Upper lobe of right lung (tissue), 1 donor: ENCODE measurements at regions not wholly inside any gene's neighbourhood (a gene's known extent, or its start where the extent isn't known, plus 50 kb on each side); places are given as distances from the start of the nearest gene placed in this dataset.
A peak's percentile ranks its signal among the peaks of the same experiment; 100 is the strongest.

ENCODE experiments used
- ATAC-seq: fragments of 200-7000 bp; cut with Tn5 transposase; one replicate; pipeline ENCODE4 v1.9.1; 2020; ENCODE audit warnings: mild to moderate bottlenecking, moderate library complexity
- DNase-seq: peaks from one replicate; pipeline ENCODE4 v3.0.0-alpha.2; 2020
- H3K27ac ChIP-seq: fragments of 200-600 bp; one replicate; pipeline ENCODE4 v1.8.0; 2022
- H3K27me3 ChIP-seq: fragments of 200-600 bp; one replicate; pipeline ENCODE4 v1.8.0; 2022; ENCODE audit warnings: mild to moderate bottlenecking
- H3K36me3 ChIP-seq: fragments of 200-600 bp; one replicate; pipeline ENCODE4 v1.8.0; 2022
- H3K4me1 ChIP-seq: fragments of 200-600 bp; one replicate; pipeline ENCODE4 v1.8.0; 2022
- H3K4me3 ChIP-seq: fragments of 200-600 bp; one replicate; pipeline ENCODE4 v1.8.0; 2022; ENCODE audit warnings: mild to moderate bottlenecking
- H3K9me3 ChIP-seq: fragments of 200-600 bp; one replicate; pipeline ENCODE4 v1.8.0; 2022
- CTCF ChIP-seq: fragments of 200-600 bp; IDR thresholded peaks from one replicate; pipeline ENCODE4 v1.8.0; 2022; ENCODE audit warnings: antibody characterized with exemption
- intact Hi-C: fragments of 100-400 bp; cut with DNase I; formaldehyde crosslinking; loops from one replicate; pipeline ENCODE4 v1.11.0; 2022
- donor health status: DM: no; HTN: yes; CAD: no; lungs with severe emphysema.

- DNase-seq (no peak), ATAC-seq (no peak)
- no peaks in the 10 kb centered on the region for H3K4me1 ChIP-seq
- H3K27me3 ChIP-seq: no peaks in the 10 kb centered on the region
- TF ChIP-seq CTCF: no peak
- intact Hi-C loops: no loop called here
- H3K4me3 ChIP-seq: no peak overlapping the region
- H3K9me3 ChIP-seq: peaks cover 15% of the 10 kb centered on the region
- no peaks in the 10 kb centered on the region for H3K36me3 ChIP-seq
- no peak overlapping the region for H3K27ac ChIP-seq
Measured at GRCh38 chr2:184528119-184528518, 70.2 kb upstream of the ZNF804A start.

DNA sequence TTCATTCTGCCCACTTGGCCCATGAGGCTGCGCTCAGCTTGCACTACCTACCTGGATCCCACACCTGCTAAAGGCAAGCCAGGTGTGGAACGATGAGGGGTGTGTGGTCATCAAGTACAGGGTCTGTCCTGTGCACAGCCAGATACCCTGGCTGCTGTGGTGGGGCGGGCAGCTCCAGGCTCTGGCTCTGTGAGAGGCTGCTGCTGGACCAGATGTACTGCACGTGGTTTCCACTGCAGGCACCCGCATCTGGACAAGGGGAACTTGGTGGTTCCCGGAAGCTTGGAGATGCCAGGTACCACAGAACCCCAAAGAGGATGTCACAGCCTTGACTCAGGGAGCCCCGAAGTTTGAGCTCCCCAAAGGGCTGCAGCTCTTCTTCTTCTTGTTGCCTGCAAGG is 68.1 kb upstream of the ZNF804A start:
- no peak for ATAC-seq
- Histone ChIP-seq H3K4me1 (no peaks in the 10 kb centered on the region), H3K4me3 (no peak overlapping the region), H3K9me3 (peaks cover 15% of the 10 kb centered on the region), H3K36me3 (no peaks in the 10 kb centered on the region), H3K27me3 (no peaks in the 10 kb centered on the region), H3K27ac (no peak overlapping the region)
- intact Hi-C loops: no loop called here
- TF ChIP-seq CTCF: no peak
- peak; percentile 37 for DNase-seq

GRCh38 chr2:184530959-184531358 is 67.4 kb upstream of the ZNF804A start:
- ATAC-seq (no peak), DNase-seq (peak; percentile 36)
- no peaks in the 10 kb centered on the region for H3K36me3 ChIP-seq
- H3K4me3 ChIP-seq: no peak overlapping the region
- H3K9me3 ChIP-seq: peaks cover 15% of the 10 kb centered on the region
- intact Hi-C loops: no loop called here
- no peaks in the 10 kb centered on the region for H3K27me3 ChIP-seq
- no peak for TF ChIP-seq CTCF
- no peaks in the 10 kb centered on the region for H3K4me1 ChIP-seq
- H3K27ac ChIP-seq: no peak overlapping the region

- Histone ChIP-seq H3K36me3 (no peaks in the 10 kb centered on the region), H3K4me1 (no peaks in the 10 kb centered on the region), H3K27me3 (no peaks in the 10 kb centered on the region), H3K9me3 (peaks cover 9% of the 10 kb centered on the region), H3K4me3 (no peak overlapping the region), H3K27ac (no peak overlapping the region)
- intact Hi-C loops: no loop called here
- no peak for TF ChIP-seq CTCF
- no peak for DNase-seq
- ATAC-seq: no peak
Measured at GRCh38 chr2:184532551-184532950, 65.8 kb upstream of the ZNF804A start.

GRCh38 chr2:184534986-184535385 is 63.3 kb upstream of the ZNF804A start:
- intact Hi-C loops: no loop called here
- H3K4me1 ChIP-seq: no peaks in the 10 kb centered on the region
- no peak for TF ChIP-seq CTCF
- H3K9me3 ChIP-seq: no peaks in the 10 kb centered on the region
- H3K27ac ChIP-seq: no peak overlapping the region
- no peaks in the 10 kb centered on the region for H3K27me3 ChIP-seq
- DNase-seq (no peak), ATAC-seq (no peak)
- no peaks in the 10 kb centered on the region for H3K36me3 ChIP-seq
- H3K4me3 ChIP-seq: no peak overlapping the region

- Histone ChIP-seq H3K27me3 (no peaks in the 10 kb centered on the region), H3K36me3 (no peaks in the 10 kb centered on the region), H3K27ac (no peak overlapping the region), H3K4me3 (no peak overlapping the region), H3K4me1 (no peaks in the 10 kb centered on the region), H3K9me3 (no peaks in the 10 kb centered on the region)
- DNase-seq (no peak), ATAC-seq (no peak)
- intact Hi-C loops: no loop called here
- TF ChIP-seq CTCF: no peak
Measured at GRCh38 chr2:184540246-184540789, 58.0 kb upstream of the ZNF804A start.
